ENCODE measurements at regions not wholly inside any gene's neighbourhood (a gene's known extent, or its start where the extent isn't known, plus 50 kb on each side); places are given as distances from the start of the nearest gene placed in this dataset.

GRCh38 chr7:85573346-85573745 is 386.5 kb upstream of the SEMA3D start:
- H3K4me1 ChIP-seq = no peaks in the 10 kb centered on the region
- no peaks in the 10 kb centered on the region for H3K36me3 ChIP-seq
- H3K27ac ChIP-seq = no peak overlapping the region
- H3K9me3 ChIP-seq = no peaks in the 10 kb centered on the region
- 75 to 89% methylated on average over 3 of the region's 3 CpGs for WGBS, 2 donors
- DNase-seq = no peak
- H3K4me3 ChIP-seq = no peak overlapping the region
- ATAC-seq (ENCODE audit: low FRiP score in 2 of 2) = no peak
- H3K27me3 ChIP-seq = no peaks in the 10 kb centered on the region
- no peak for TF ChIP-seq EP300 (IDR thresholded peaks at IDR 0.05)
- no peak for TF ChIP-seq POLR2A (IDR thresholded peaks at IDR 0.05)
- no peak for TF ChIP-seq POLR2AphosphoS5 (IDR thresholded peaks at IDR 0.05)
- TF ChIP-seq, protein P1, sequence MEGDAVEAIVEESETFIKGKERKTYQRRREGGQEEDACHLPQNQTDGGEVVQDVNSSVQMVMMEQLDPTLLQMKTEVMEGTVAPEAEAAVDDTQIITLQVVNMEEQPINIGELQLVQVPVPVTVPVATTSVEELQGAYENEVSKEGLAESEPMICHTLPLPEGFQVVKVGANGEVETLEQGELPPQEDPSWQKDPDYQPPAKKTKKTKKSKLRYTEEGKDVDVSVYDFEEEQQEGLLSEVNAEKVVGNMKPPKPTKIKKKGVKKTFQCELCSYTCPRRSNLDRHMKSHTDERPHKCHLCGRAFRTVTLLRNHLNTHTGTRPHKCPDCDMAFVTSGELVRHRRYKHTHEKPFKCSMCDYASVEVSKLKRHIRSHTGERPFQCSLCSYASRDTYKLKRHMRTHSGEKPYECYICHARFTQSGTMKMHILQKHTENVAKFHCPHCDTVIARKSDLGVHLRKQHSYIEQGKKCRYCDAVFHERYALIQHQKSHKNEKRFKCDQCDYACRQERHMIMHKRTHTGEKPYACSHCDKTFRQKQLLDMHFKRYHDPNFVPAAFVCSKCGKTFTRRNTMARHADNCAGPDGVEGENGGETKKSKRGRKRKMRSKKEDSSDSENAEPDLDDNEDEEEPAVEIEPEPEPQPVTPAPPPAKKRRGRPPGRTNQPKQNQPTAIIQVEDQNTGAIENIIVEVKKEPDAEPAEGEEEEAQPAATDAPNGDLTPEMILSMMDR (IDR thresholded peaks at IDR 0.05) = no peak

DNA sequence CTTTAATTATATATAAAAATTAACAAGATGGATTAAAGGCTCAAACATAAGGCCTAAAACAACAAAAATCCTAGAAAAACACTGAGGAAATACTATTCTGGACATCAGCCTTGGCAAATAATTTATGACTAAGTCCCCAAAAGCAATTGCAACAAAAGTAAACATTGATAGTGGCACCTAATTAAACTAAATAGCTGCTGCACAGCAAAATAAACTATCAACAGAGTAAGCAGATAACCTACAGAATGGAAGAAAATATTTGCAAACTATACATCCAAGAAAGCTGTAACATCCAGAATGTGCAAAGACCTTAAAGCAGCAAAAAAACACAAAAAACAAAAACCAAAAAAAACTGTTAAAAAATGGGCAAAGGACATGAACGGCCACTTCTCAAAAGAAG is 384.0 kb upstream of the SEMA3D start:
- Histone ChIP-seq H3K27me3 (no peaks in the 10 kb centered on the region), H3K27ac (no peak overlapping the region), H3K36me3 (no peaks in the 10 kb centered on the region), H3K9me3 (no peaks in the 10 kb centered on the region), H3K4me3 (no peak overlapping the region), H3K4me1 (no peaks in the 10 kb centered on the region)
- 65 to 68% methylated on average over 1 of the region's 1 CpG for WGBS, 2 donors
- no peak for DNase-seq
- TF ChIP-seq POLR2AphosphoS5 (IDR thresholded peaks at IDR 0.05) (no peak), EP300 (IDR thresholded peaks at IDR 0.05) (no peak), POLR2A (IDR thresholded peaks at IDR 0.05) (no peak)
- TF ChIP-seq, protein P1 (IDR thresholded peaks at IDR 0.05) = no peak
- ATAC-seq (ENCODE audit: low FRiP score in 2 of 2) = no peak

DNA sequence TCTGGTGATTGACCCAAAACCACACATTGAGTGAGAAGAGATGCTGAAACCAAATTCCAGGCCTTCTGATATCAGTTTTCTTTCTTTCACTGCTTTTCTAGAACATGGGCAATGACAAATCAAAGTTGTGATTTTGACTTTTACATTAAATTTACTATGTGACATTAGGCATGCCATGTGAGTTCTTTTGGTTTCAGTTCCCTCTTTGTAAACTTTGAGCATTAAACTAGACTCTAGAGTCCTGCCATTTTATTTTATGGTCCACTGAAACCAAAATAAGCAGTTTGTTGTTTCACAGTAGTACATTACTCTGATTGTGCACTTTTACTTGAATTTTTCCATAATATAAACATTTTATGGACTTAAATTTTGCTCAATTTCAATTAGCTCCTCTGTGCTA is 381.1 kb upstream of the SEMA3D start:
- Histone ChIP-seq H3K36me3 (no peaks in the 10 kb centered on the region), H3K27ac (no peak overlapping the region), H3K9me3 (no peaks in the 10 kb centered on the region), H3K27me3 (no peaks in the 10 kb centered on the region), H3K4me1 (no peaks in the 10 kb centered on the region), H3K4me3 (no peak overlapping the region)
- DNase-seq = no peak
- TF ChIP-seq POLR2A (IDR thresholded peaks at IDR 0.05) = no peak
- no peak for TF ChIP-seq POLR2AphosphoS5 (IDR thresholded peaks at IDR 0.05)
- no peak for ATAC-seq (ENCODE audit: low FRiP score in 2 of 2)

- TF ChIP-seq POLR2AphosphoS5 (IDR thresholded peaks at IDR 0.05) = no peak
- no peak for TF ChIP-seq POLR2A (IDR thresholded peaks at IDR 0.05)
- no peak for TF ChIP-seq EP300 (IDR thresholded peaks at IDR 0.05)
- no peaks in the 10 kb centered on the region for H3K27me3 ChIP-seq
- H3K4me1 ChIP-seq = no peaks in the 10 kb centered on the region
- H3K36me3 ChIP-seq = no peaks in the 10 kb centered on the region
- peak in 1 of 2 donors; percentile 7 for DNase-seq
- no peak overlapping the region for H3K27ac ChIP-seq
- H3K4me3 ChIP-seq = no peak overlapping the region
- WGBS, 2 donors = 84 to 87% methylated on average over 14 of the region's 14 CpGs
- H3K9me3 ChIP-seq = no peaks in the 10 kb centered on the region
- no peak for ATAC-seq (ENCODE audit: low FRiP score in 2 of 2)
Measured at GRCh38 chr7:85566095-85566794, 379.4 kb upstream of the SEMA3D start.

- Histone ChIP-seq H3K9me3 (no peaks in the 10 kb centered on the region), H3K4me1 (no peaks in the 10 kb centered on the region), H3K4me3 (no peak overlapping the region), H3K36me3 (no peaks in the 10 kb centered on the region), H3K27ac (no peak overlapping the region), H3K27me3 (no peaks in the 10 kb centered on the region)
- DNase-seq (no peak), ATAC-seq (ENCODE audit: low FRiP score in 2 of 2) (no peak)
- TF ChIP-seq POLR2AphosphoS5 (IDR thresholded peaks at IDR 0.05) (no peak), EP300 (IDR thresholded peaks at IDR 0.05) (no peak), POLR2A (IDR thresholded peaks at IDR 0.05) (no peak)
- TF ChIP-seq, protein P1 (IDR thresholded peaks at IDR 0.05) = no peak
Measured at GRCh38 chr7:85565276-85565675, 378.4 kb upstream of the SEMA3D start.

GRCh38 chr7:85564861-85565260 is 378.0 kb upstream of the SEMA3D start:
- Histone ChIP-seq H3K27ac (no peak overlapping the region), H3K9me3 (no peaks in the 10 kb centered on the region), H3K4me3 (no peak overlapping the region), H3K27me3 (no peaks in the 10 kb centered on the region), H3K36me3 (no peaks in the 10 kb centered on the region), H3K4me1 (no peaks in the 10 kb centered on the region)
- ATAC-seq (ENCODE audit: low FRiP score in 2 of 2) (no peak), DNase-seq (no peak)
- TF ChIP-seq POLR2AphosphoS5 (IDR thresholded peaks at IDR 0.05) = no peak
- no peak for TF ChIP-seq POLR2A (IDR thresholded peaks at IDR 0.05)
- TF ChIP-seq, protein P1 (IDR thresholded peaks at IDR 0.05) = no peak
- no peak for TF ChIP-seq EP300 (IDR thresholded peaks at IDR 0.05)
- 61 to 72% methylated on average over 3 of the region's 3 CpGs for WGBS, 2 donors
